Adipocyte (in vitro differentiated cells): ENCODE measurements at regions not wholly inside any gene's neighbourhood (a gene's known extent, or its start where the extent isn't known, plus 50 kb on each side); places are given as distances from the start of the nearest gene placed in this dataset.

ENCODE experiments used
- DNase-seq: peaks from one replicate; pipeline ENCODE4 v3.0.0-alpha.2; 2015; ENCODE audit warnings: low read depth
- H3K27me3 ChIP-seq: replicated peaks from 2 replicates; pipeline ENCODE4 v1.7.0; 2013; ENCODE audit warnings: mild to moderate bottlenecking, low read length, moderate library complexity; ENCODE audit not compliant: control insufficient read depth, insufficient read depth
- H3K36me3 ChIP-seq: 2 replicates; pipeline ENCODE4 v1.7.0; 2013; ENCODE audit warnings: low read length, mild to moderate bottlenecking, moderate library complexity; ENCODE audit not compliant: control insufficient read depth, insufficient read depth, severe bottlenecking
- H3K4me1 ChIP-seq: 2 replicates; pipeline ENCODE4 v1.7.0; 2013; ENCODE audit warnings: mild to moderate bottlenecking, low read length, moderate library complexity; ENCODE audit not compliant: control insufficient read depth, insufficient read depth
- H3K4me3 ChIP-seq: 2 replicates; pipeline ENCODE4 v1.7.0; 2013; ENCODE audit warnings: mild to moderate bottlenecking, low read length, moderate library complexity
- H3K9ac ChIP-seq: 2 replicates; pipeline ENCODE4 v1.7.0; 2013; ENCODE audit warnings: mild to moderate bottlenecking, low read length, moderate library complexity
- H3K9me3 ChIP-seq: 2 replicates; pipeline ENCODE4 v1.7.0; 2013; ENCODE audit warnings: mild to moderate bottlenecking, low read length, moderate library complexity; ENCODE audit not compliant: control insufficient read depth

- H3K36me3 ChIP-seq, result no peaks in the 10 kb centered on the region
- no peak for DNase-seq
- no peak overlapping the region for H3K4me3 ChIP-seq
- H3K4me1 ChIP-seq, result peaks cover 11% of the 10 kb centered on the region
- H3K9ac ChIP-seq, result no peak overlapping the region
- no peaks in the 10 kb centered on the region for H3K27me3 ChIP-seq
- H3K9me3 ChIP-seq, result peaks cover 9% of the 10 kb centered on the region
Observed at GRCh38 chr4:123802082-123802645, 405.6 kb downstream of the SPRY1 start.

- Histone ChIP-seq H3K27me3 (no peaks in the 10 kb centered on the region), H3K4me1 (peaks cover 11% of the 10 kb centered on the region), H3K4me3 (no peak overlapping the region), H3K9ac (no peak overlapping the region), H3K9me3 (peaks cover 7% of the 10 kb centered on the region), H3K36me3 (no peaks in the 10 kb centered on the region)
- no peak for DNase-seq
Observed at GRCh38 chr4:123802933-123803332, 406.3 kb downstream of the SPRY1 start.

GRCh38 chr4:123804196-123804721 lies 407.7 kb downstream of the SPRY1 start:
- H3K4me1 ChIP-seq, result peaks cover 11% of the 10 kb centered on the region

GRCh38 chr4:123806056-123806455 lies 409.5 kb downstream of the SPRY1 start:
- no peak overlapping the region for H3K4me3 ChIP-seq
- no peak overlapping the region for H3K9ac ChIP-seq
- no peak for DNase-seq
- no peaks in the 10 kb centered on the region for H3K36me3 ChIP-seq
- H3K27me3 ChIP-seq, result no peaks in the 10 kb centered on the region
- no peaks in the 10 kb centered on the region for H3K9me3 ChIP-seq
- H3K4me1 ChIP-seq, result peaks cover 11% of the 10 kb centered on the region

More at GRCh38 chr4:123804196-123804721, 407.7 kb downstream of the SPRY1 start:
- Histone ChIP-seq H3K27me3 (no peaks in the 10 kb centered on the region), H3K9me3 (no peaks in the 10 kb centered on the region), H3K9ac (no peak overlapping the region), H3K36me3 (no peaks in the 10 kb centered on the region), H3K4me3 (no peak overlapping the region)
- DNase-seq, result no peak

GRCh38 chr4:123807187-123807586 lies 410.6 kb downstream of the SPRY1 start:
- no peaks in the 10 kb centered on the region for H3K9me3 ChIP-seq
- H3K36me3 ChIP-seq, result no peaks in the 10 kb centered on the region
- H3K9ac ChIP-seq, result no peak overlapping the region
- no peak for DNase-seq
- peaks cover 19% of the 10 kb centered on the region for H3K4me1 ChIP-seq
- no peak overlapping the region for H3K4me3 ChIP-seq
- no peaks in the 10 kb centered on the region for H3K27me3 ChIP-seq

GRCh38 chr4:123807866-123808265 lies 411.3 kb downstream of the SPRY1 start:
- no peak for DNase-seq
- Histone ChIP-seq H3K36me3 (no peaks in the 10 kb centered on the region), H3K9me3 (no peaks in the 10 kb centered on the region), H3K4me3 (no peak overlapping the region), H3K9ac (no peak overlapping the region), H3K4me1 (peaks cover 19% of the 10 kb centered on the region), H3K27me3 (no peaks in the 10 kb centered on the region)

- Histone ChIP-seq H3K9me3 (no peaks in the 10 kb centered on the region), H3K36me3 (no peaks in the 10 kb centered on the region), H3K4me1 (peaks cover 19% of the 10 kb centered on the region), H3K27me3 (no peaks in the 10 kb centered on the region), H3K9ac (no peak overlapping the region), H3K4me3 (no peak overlapping the region)
- DNase-seq, result no peak
Observed at GRCh38 chr4:123809864-123810263, 413.3 kb downstream of the SPRY1 start.

GRCh38 chr4:123812066-123812390 lies 415.4 kb downstream of the SPRY1 start:
- H3K4me3 ChIP-seq, result peak overlapping the region; percentile 66
- H3K27me3 ChIP-seq, result no peaks in the 10 kb centered on the region
- no peaks in the 10 kb centered on the region for H3K9me3 ChIP-seq
- peak overlapping the region; percentile 58 for H3K9ac ChIP-seq
- no peaks in the 10 kb centered on the region for H3K36me3 ChIP-seq
- DNase-seq, result no peak
- H3K4me1 ChIP-seq, result peaks cover 11% of the 10 kb centered on the region

- Histone ChIP-seq H3K4me3 (no peak overlapping the region), H3K36me3 (no peaks in the 10 kb centered on the region), H3K9me3 (no peaks in the 10 kb centered on the region), H3K27me3 (no peaks in the 10 kb centered on the region), H3K9ac (no peak overlapping the region), H3K4me1 (peaks cover 11% of the 10 kb centered on the region)
- DNase-seq, result no peak
Observed at GRCh38 chr4:123813901-123814300, 417.3 kb downstream of the SPRY1 start.

GRCh38 chr4:123816462-123816861 lies 419.9 kb downstream of the SPRY1 start:
- Histone ChIP-seq H3K27me3 (no peaks in the 10 kb centered on the region), H3K9ac (no peak overlapping the region), H3K4me3 (no peak overlapping the region), H3K4me1 (peaks cover 18% of the 10 kb centered on the region), H3K9me3 (no peaks in the 10 kb centered on the region), H3K36me3 (no peaks in the 10 kb centered on the region)
- DNase-seq, result no peak

- Histone ChIP-seq H3K9ac (no peak overlapping the region), H3K27me3 (no peaks in the 10 kb centered on the region), H3K4me1 (peaks cover 15% of the 10 kb centered on the region), H3K4me3 (no peak overlapping the region), H3K36me3 (no peaks in the 10 kb centered on the region), H3K9me3 (no peaks in the 10 kb centered on the region)
- DNase-seq, result no peak
Observed at GRCh38 chr4:123817025-123817688, 420.6 kb downstream of the SPRY1 start.
